ENCODE measurements at regions not wholly inside any gene's neighbourhood (a gene's known extent, or its start where the extent isn't known, plus 50 kb on each side); places are given as distances from the start of the nearest gene placed in this dataset.
"Not testable (repeated sequence)": the region's sequence is repeated elsewhere in the genome, so short reads cannot be mapped to it uniquely, and the experiment has no call there.

GRCh38 chr2:76697439-76697838, 824.7 kb downstream of the LRRTM4 start:
- not testable (repeated sequence) for DNase-seq (ENCODE audit: low read depth)

- DNase-seq (ENCODE audit: low read depth), result no peak
These were observed 829.3 kb downstream of the LRRTM4 start for GRCh38 chr2:76692908-76693307.

- DNase-seq (ENCODE audit: low read depth), result no peak
These were observed 833.4 kb downstream of the LRRTM4 start for GRCh38 chr2:76688732-76689131.

- no peak for DNase-seq (ENCODE audit: low read depth)
These were observed 834.3 kb downstream of the LRRTM4 start for GRCh38 chr2:76687923-76688322.

- no peak for DNase-seq (ENCODE audit: low read depth)
These were observed 837.4 kb downstream of the LRRTM4 start for GRCh38 chr2:76684756-76685155.

GRCh38 chr2:76679025-76679396, 843.2 kb downstream of the LRRTM4 start:
- no peak for DNase-seq (ENCODE audit: low read depth)

GRCh38 chr2:76678383-76679024, 843.7 kb downstream of the LRRTM4 start:
- DNase-seq (ENCODE audit: low read depth), result no peak

GRCh38 chr2:76675212-76675611, 847.0 kb downstream of the LRRTM4 start:
- DNase-seq (ENCODE audit: low read depth), result no peak

GRCh38 chr2:76672798-76673197, 849.4 kb downstream of the LRRTM4 start:
- DNase-seq (ENCODE audit: low read depth), result no peak

- no peak for DNase-seq (ENCODE audit: low read depth)
These were observed 852.2 kb downstream of the LRRTM4 start for GRCh38 chr2:76669966-76670465.

- no peak for DNase-seq (ENCODE audit: low read depth)
These were observed 853.9 kb downstream of the LRRTM4 start for GRCh38 chr2:76668279-76668678.

- DNase-seq (ENCODE audit: low read depth), result no peak
These were observed 854.3 kb downstream of the LRRTM4 start for GRCh38 chr2:76667821-76668271.

- DNase-seq (ENCODE audit: low read depth), result no peak
These were observed 880.0 kb downstream of the LRRTM4 start for GRCh38 chr2:76642129-76642528.

- DNase-seq (ENCODE audit: low read depth), result no peak
These were observed 880.7 kb downstream of the LRRTM4 start for GRCh38 chr2:76641506-76641905.

- peak; percentile 2 for DNase-seq (ENCODE audit: low read depth)
These were observed 881.3 kb downstream of the LRRTM4 start for GRCh38 chr2:76640905-76641304.

- DNase-seq (ENCODE audit: low read depth), result no peak
These were observed 883.0 kb downstream of the LRRTM4 start for GRCh38 chr2:76639171-76639680.

GRCh38 chr2:76633276-76633921, 888.8 kb downstream of the LRRTM4 start:
- no peak for DNase-seq (ENCODE audit: low read depth)

- no peak for DNase-seq (ENCODE audit: low read depth)
These were observed 897.1 kb downstream of the LRRTM4 start for GRCh38 chr2:76625101-76625500.

- no peak for DNase-seq (ENCODE audit: low read depth)
These were observed 902.6 kb upstream of the GCFC2 start for GRCh38 chr2:76613330-76613729.

- DNase-seq (ENCODE audit: low read depth), result no peak
These were observed 902.0 kb upstream of the GCFC2 start for GRCh38 chr2:76612764-76613163.

- no peak for DNase-seq (ENCODE audit: low read depth)
These were observed 899.7 kb upstream of the GCFC2 start for GRCh38 chr2:76610451-76610850.

GRCh38 chr2:76599732-76600368, 889.1 kb upstream of the GCFC2 start:
- DNase-seq (ENCODE audit: low read depth), result peak; percentile 1
